ENCODE measurements at regions not wholly inside any gene's neighbourhood (a gene's known extent, or its start where the extent isn't known, plus 50 kb on each side); places are given as distances from the start of the nearest gene placed in this dataset.

- DNase-seq (ENCODE audit: low read depth), result peak; percentile 18
These were observed 831.6 kb upstream of the CHAC2 start for GRCh38 chr2:52936029-52936428.

- no peak for DNase-seq (ENCODE audit: low read depth)
These were observed 832.5 kb upstream of the CHAC2 start for GRCh38 chr2:52934920-52935640.

GRCh38 chr2:52934323-52934898, 833.2 kb upstream of the CHAC2 start:
- peak; percentile 73 for DNase-seq (ENCODE audit: low read depth)

- DNase-seq (ENCODE audit: low read depth), result peak; percentile 28
These were observed 833.7 kb upstream of the CHAC2 start for GRCh38 chr2:52933878-52934277.

GRCh38 chr2:52931660-52932059, 835.9 kb upstream of the CHAC2 start:
- no peak for DNase-seq (ENCODE audit: low read depth)

- DNase-seq (ENCODE audit: low read depth), result no peak
These were observed 838.2 kb upstream of the CHAC2 start for GRCh38 chr2:52929412-52929811.

GRCh38 chr2:52919673-52920072, 847.9 kb upstream of the CHAC2 start:
- DNase-seq (ENCODE audit: low read depth), result peak; percentile 14

GRCh38 chr2:52918551-52918950, 849.1 kb upstream of the CHAC2 start:
- peak; percentile 89 for DNase-seq (ENCODE audit: low read depth)

GRCh38 chr2:52916981-52917380, 850.6 kb upstream of the CHAC2 start:
- no peak for DNase-seq (ENCODE audit: low read depth)

GRCh38 chr2:52904355-52904891, 863.2 kb upstream of the CHAC2 start:
- peak; percentile 15 for DNase-seq (ENCODE audit: low read depth)

GRCh38 chr2:52897511-52898044, 870.0 kb upstream of the CHAC2 start:
- DNase-seq (ENCODE audit: low read depth), result no peak

GRCh38 chr2:52895726-52896340, 871.8 kb upstream of the CHAC2 start:
- no peak for DNase-seq (ENCODE audit: low read depth)

- no peak for DNase-seq (ENCODE audit: low read depth)
These were observed 881.0 kb upstream of the CHAC2 start for GRCh38 chr2:52886556-52886955.

GRCh38 chr2:52884761-52885352, 882.7 kb upstream of the CHAC2 start:
- no peak for DNase-seq (ENCODE audit: low read depth)

- no peak for DNase-seq (ENCODE audit: low read depth)
These were observed 884.6 kb upstream of the CHAC2 start for GRCh38 chr2:52882974-52883373.

- DNase-seq (ENCODE audit: low read depth), result peak; percentile 70
These were observed 886.0 kb upstream of the CHAC2 start for GRCh38 chr2:52881606-52882005.

- DNase-seq (ENCODE audit: low read depth), result no peak
These were observed 886.7 kb upstream of the CHAC2 start for GRCh38 chr2:52880872-52881271.

- DNase-seq (ENCODE audit: low read depth), result peak; percentile 40
These were observed 888.0 kb upstream of the CHAC2 start for GRCh38 chr2:52879561-52879960.

- no peak for DNase-seq (ENCODE audit: low read depth)
These were observed 889.9 kb upstream of the CHAC2 start for GRCh38 chr2:52877703-52878102.

GRCh38 chr2:52874466-52875106, 893.0 kb upstream of the CHAC2 start:
- DNase-seq (ENCODE audit: low read depth), result no peak

- DNase-seq (ENCODE audit: low read depth), result peak; percentile 90
These were observed 904.8 kb upstream of the CHAC2 start for GRCh38 chr2:52862801-52863200.

GRCh38 chr2:52861596-52861995, 906.0 kb upstream of the CHAC2 start:
- DNase-seq (ENCODE audit: low read depth), result peak; percentile 39

Data from iris pigment epithelial cell (primary cell).